ENCODE measurements at regions not wholly inside any gene's neighbourhood (a gene's known extent, or its start where the extent isn't known, plus 50 kb on each side); places are given as distances from the start of the nearest gene placed in this dataset.

DNA sequence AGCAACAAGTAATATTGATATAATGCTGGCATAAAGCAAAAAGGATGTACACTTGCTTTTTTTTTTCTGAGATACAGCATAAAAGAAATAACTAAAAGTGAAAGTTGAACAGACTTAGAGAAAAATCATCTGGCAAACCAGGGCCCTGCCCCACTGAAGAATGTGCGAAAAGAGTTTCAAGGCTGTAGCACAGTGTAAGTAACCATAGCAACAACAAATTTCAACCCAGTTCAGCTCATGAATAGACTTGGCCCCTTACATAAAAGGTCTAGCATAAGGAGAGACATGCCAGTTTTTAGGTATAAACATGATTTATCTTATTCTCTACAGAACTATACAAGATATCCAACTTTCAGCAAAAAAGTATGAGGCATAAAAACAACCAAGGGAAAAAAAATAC is 113.7 kb upstream of the GYPC start:
- H2BK20ac ChIP-seq (ENCODE audit: low read depth, low read length): no peak overlapping the region
- H3K79me1 ChIP-seq (ENCODE audit: low read depth in 1 of 2, low read length in 2 of 2): no peaks in the 10 kb centered on the region
- no peak overlapping the region for H3K9ac ChIP-seq (ENCODE audit: low read depth, low read length)
- dilution Hi-C loops (cut with HindIII; ENCODE audit: low sequenced_read_pairs, unreplicated experiment) (no loop called here), in situ Hi-C loops (cut with MboI; ENCODE audit: low sequenced_read_pairs) (no loop called here), intact Hi-C loops (cut with micrococcal nuclease) (no loop called here)
- ChIA-PET POLR2A (ENCODE audit: unreplicated experiment) (no interaction called here), CTCF (no interaction called here)
- no peak overlapping the region for H4K5ac ChIP-seq (ENCODE audit: low read depth, low read length)
- H2AK9ac ChIP-seq (replicated peaks; ENCODE audit: low read depth, low read length, poor library complexity): no peak overlapping the region
- ATAC-seq (ENCODE audit: low read depth): no peak
- no peak overlapping the region for H3K27ac ChIP-seq (ENCODE audit: insufficient read depth, low read length)
- no peaks in the 10 kb centered on the region for H3K27me3 ChIP-seq (ENCODE audit: control insufficient read depth, insufficient read depth, low read length)
- H3K14ac ChIP-seq (replicated peaks; ENCODE audit: low read depth, low read length): no peak overlapping the region
- no peaks in the 10 kb centered on the region for H3K4me1 ChIP-seq (ENCODE audit: control insufficient read depth, insufficient read depth, low read length)
- no peak overlapping the region for H4K8ac ChIP-seq (ENCODE audit: low read depth in 2 of 2, low read length in 2 of 2)
- H3K4me2 ChIP-seq (ENCODE audit: low read depth, low read length): no peak overlapping the region
- no TSS peak for BruUV-seq (replicated peaks)
- TF ChIP-seq BHLHE40 (IDR thresholded peaks at IDR 0.05; ENCODE audit: low read depth, low read length) (no peak), CEBPB (IDR thresholded peaks at IDR 0.05; ENCODE audit: low read depth, low read length) (no peak), MAFK (IDR thresholded peaks at IDR 0.05; ENCODE audit: low read depth, low read length) (no peak), SMC3 (IDR thresholded peaks at IDR 0.05; ENCODE audit: low read depth, low read length) (no peak), MAZ (IDR thresholded peaks at IDR 0.05; ENCODE audit: borderline replicate concordance, low read depth, low read length) (no peak), RFX5 (IDR thresholded peaks at IDR 0.05; ENCODE audit: low read depth, low read length) (no peak), POLR2A (IDR thresholded peaks at IDR 0.05; ENCODE audit: low read depth, low read length) (no peak), CHD1 (IDR thresholded peaks at IDR 0.05; ENCODE audit: low read depth, low read length) (no peak), NFE2L2 (IDR thresholded peaks at IDR 0.05; ENCODE audit: low read depth, low read length) (no peak), FOS (IDR thresholded peaks at IDR 0.05; ENCODE audit: low read depth, low read length) (no peak), RCOR1 (IDR thresholded peaks at IDR 0.05; ENCODE audit: insufficient replicate concordance, low read length) (no peak), MXI1 (IDR thresholded peaks at IDR 0.05; ENCODE audit: borderline replicate concordance, low read depth, low read length) (no peak), RAD21 (IDR thresholded peaks at IDR 0.05; ENCODE audit: low read length) (no peak)
- TF ChIP-seq, protein P1, sequence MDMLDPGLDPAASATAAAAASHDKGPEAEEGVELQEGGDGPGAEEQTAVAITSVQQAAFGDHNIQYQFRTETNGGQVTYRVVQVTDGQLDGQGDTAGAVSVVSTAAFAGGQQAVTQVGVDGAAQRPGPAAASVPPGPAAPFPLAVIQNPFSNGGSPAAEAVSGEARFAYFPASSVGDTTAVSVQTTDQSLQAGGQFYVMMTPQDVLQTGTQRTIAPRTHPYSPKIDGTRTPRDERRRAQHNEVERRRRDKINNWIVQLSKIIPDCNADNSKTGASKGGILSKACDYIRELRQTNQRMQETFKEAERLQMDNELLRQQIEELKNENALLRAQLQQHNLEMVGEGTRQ (IDR thresholded peaks at IDR 0.05; ENCODE audit: low read depth, low read length): no peak
- TF ChIP-seq, protein P2, sequence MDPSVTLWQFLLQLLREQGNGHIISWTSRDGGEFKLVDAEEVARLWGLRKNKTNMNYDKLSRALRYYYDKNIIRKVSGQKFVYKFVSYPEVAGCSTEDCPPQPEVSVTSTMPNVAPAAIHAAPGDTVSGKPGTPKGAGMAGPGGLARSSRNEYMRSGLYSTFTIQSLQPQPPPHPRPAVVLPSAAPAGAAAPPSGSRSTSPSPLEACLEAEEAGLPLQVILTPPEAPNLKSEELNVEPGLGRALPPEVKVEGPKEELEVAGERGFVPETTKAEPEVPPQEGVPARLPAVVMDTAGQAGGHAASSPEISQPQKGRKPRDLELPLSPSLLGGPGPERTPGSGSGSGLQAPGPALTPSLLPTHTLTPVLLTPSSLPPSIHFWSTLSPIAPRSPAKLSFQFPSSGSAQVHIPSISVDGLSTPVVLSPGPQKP (IDR thresholded peaks at IDR 0.05; ENCODE audit: borderline replicate concordance, low read depth, low read length): no peak
- TF ChIP-seq, protein P3, sequence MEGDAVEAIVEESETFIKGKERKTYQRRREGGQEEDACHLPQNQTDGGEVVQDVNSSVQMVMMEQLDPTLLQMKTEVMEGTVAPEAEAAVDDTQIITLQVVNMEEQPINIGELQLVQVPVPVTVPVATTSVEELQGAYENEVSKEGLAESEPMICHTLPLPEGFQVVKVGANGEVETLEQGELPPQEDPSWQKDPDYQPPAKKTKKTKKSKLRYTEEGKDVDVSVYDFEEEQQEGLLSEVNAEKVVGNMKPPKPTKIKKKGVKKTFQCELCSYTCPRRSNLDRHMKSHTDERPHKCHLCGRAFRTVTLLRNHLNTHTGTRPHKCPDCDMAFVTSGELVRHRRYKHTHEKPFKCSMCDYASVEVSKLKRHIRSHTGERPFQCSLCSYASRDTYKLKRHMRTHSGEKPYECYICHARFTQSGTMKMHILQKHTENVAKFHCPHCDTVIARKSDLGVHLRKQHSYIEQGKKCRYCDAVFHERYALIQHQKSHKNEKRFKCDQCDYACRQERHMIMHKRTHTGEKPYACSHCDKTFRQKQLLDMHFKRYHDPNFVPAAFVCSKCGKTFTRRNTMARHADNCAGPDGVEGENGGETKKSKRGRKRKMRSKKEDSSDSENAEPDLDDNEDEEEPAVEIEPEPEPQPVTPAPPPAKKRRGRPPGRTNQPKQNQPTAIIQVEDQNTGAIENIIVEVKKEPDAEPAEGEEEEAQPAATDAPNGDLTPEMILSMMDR (conservative IDR thresholded peaks at IDR 0.05; ENCODE audit: low read depth, low read length): no peak
- no peaks in the 10 kb centered on the region for H3K36me3 ChIP-seq (ENCODE audit: control insufficient read depth, insufficient read depth, low read length)
- H3K56ac ChIP-seq (ENCODE audit: extremely low read depth, insufficient read depth, low read length): no peak overlapping the region
- no peak overlapping the region for H2BK120ac ChIP-seq (ENCODE audit: low read depth, low read length)
- no peak overlapping the region for H3K4ac ChIP-seq (ENCODE audit: low read depth, low read length)
- no peaks in the 10 kb centered on the region for H3K9me1 ChIP-seq (ENCODE audit: insufficient read depth, low read length)
- H2BK15ac ChIP-seq (ENCODE audit: low read depth, low read length): no peak overlapping the region
- no peak overlapping the region for H2BK5ac ChIP-seq (ENCODE audit: low read depth, low read length, poor library complexity, severe bottlenecking)
- H3K4me3 ChIP-seq (ENCODE audit: insufficient read depth, low read depth, low read length): no peak overlapping the region
- no peak overlapping the region for H3K23ac ChIP-seq (ENCODE audit: low read depth, low read length)
- H4K20me1 ChIP-seq (ENCODE audit: insufficient read depth, low read length): no peaks in the 10 kb centered on the region
- H3K9me3 ChIP-seq (ENCODE audit: control insufficient read depth, insufficient read depth, low read length): peaks cover 2% of the 10 kb centered on the region; the same call in 1 of the 2 replicates
- WGBS, 2 experiments (ENCODE audit: extremely low coverage in 2 of 2, insufficient read length in 1 of 2): no CpG with 5 or more reads among the region's 1 CpG
- no peak overlapping the region for H3K18ac ChIP-seq (ENCODE audit: low read depth, low read length)
- H4K91ac ChIP-seq (ENCODE audit: insufficient read depth, low read depth, low read length): no peak overlapping the region
- no peak for DNase-seq
- no peak overlapping the region for H2AK5ac ChIP-seq (ENCODE audit: low read depth, low read length)
- H2AFZ ChIP-seq (replicated peaks; ENCODE audit: low read length, poor library complexity): no peak overlapping the region

All from IMR-90 (cell line).